ENCODE measurements at regions not wholly inside any gene's neighbourhood (a gene's known extent, or its start where the extent isn't known, plus 50 kb on each side); places are given as distances from the start of the nearest gene placed in this dataset.
A peak's percentile ranks its signal among the peaks of the same experiment; 100 is the strongest.

DNA sequence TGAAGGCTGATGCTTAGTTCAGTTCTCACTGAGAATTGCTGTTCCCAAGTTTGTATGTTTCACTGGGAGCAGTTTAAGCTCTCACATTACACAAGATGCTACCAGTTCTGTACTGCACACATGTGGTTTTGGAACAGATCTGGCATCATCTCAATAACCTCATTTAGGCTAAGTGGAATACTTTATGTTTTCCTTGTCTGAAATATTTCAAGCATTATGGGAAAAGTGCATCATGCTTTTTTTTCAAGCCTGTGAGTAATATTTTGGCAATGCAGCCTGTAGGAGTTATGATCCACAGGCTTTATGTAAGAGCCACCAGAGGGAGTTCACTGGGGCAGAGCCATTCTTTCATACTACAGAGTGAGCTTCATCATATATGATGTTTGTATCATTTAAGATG, 141.5 kb downstream of the OR4C45 start:
- Histone ChIP-seq H3K9me3 (ENCODE audit: control insufficient read depth in 4 of 4, insufficient read depth in 3 of 4, low read length in 3 of 4) (peaks cover 0 to 3% (median 1%) of the 10 kb centered on the region in 4 donors), H3K27ac (ENCODE audit: low read depth in 1 of 2, low read length in 1 of 2) (no peak overlapping the region), H3K27me3 (ENCODE audit: control insufficient read depth in 3 of 3, insufficient read depth in 3 of 3, low read length in 2 of 3) (no peaks in the 10 kb centered on the region), H3K4me1 (ENCODE audit: control insufficient read depth in 5 of 5, insufficient read depth in 5 of 5, low read length in 5 of 5) (no peaks in the 10 kb centered on the region), H3K9ac (ENCODE audit: insufficient read depth in 1 of 2, low read length in 2 of 2) (no peak overlapping the region), H3K36me3 (ENCODE audit: control insufficient read depth in 4 of 4, insufficient read depth in 4 of 4, low read length in 4 of 4) (no peaks in the 10 kb centered on the region), H3K4me3 (no peak overlapping the region)
- TF ChIP-seq CTCF (IDR thresholded peaks at IDR 0.05; ENCODE audit: control extremely low read depth, extremely low read depth) = no peak
- DNase-seq = no peak
- ATAC-seq (ENCODE audit: insufficient read depth, low FRiP score) = peak; percentile 72

- no peaks in the 10 kb centered on the region for H3K36me3 ChIP-seq (ENCODE audit: control insufficient read depth in 4 of 4, insufficient read depth in 4 of 4, low read length in 4 of 4)
- WGBS, 2 donors = 85 to 86% methylated on average over 1 of the region's 1 CpG
- TF ChIP-seq CTCF (IDR thresholded peaks at IDR 0.05; ENCODE audit: control extremely low read depth, extremely low read depth) = no peak
- H3K9me3 ChIP-seq (ENCODE audit: control insufficient read depth in 4 of 4, insufficient read depth in 3 of 4, low read length in 3 of 4) = peaks cover 0 to 3% (median 0%) of the 10 kb centered on the region in 4 donors
- H3K27me3 ChIP-seq (ENCODE audit: control insufficient read depth in 3 of 3, insufficient read depth in 3 of 3, low read length in 2 of 3) = no peaks in the 10 kb centered on the region
- H3K4me1 ChIP-seq (ENCODE audit: control insufficient read depth in 5 of 5, insufficient read depth in 5 of 5, low read length in 5 of 5) = no peaks in the 10 kb centered on the region
- H3K27ac ChIP-seq (ENCODE audit: low read depth in 1 of 2, low read length in 1 of 2) = no peak overlapping the region
- DNase-seq (no peak), ATAC-seq (ENCODE audit: insufficient read depth, low FRiP score) (no peak)
- no peak overlapping the region for H3K4me3 ChIP-seq
- H3K9ac ChIP-seq (ENCODE audit: insufficient read depth in 1 of 2, low read length in 2 of 2) = no peak overlapping the region
Observed at GRCh38 chr11:50174975-50175374, 142.3 kb downstream of the OR4C45 start.

DNA sequence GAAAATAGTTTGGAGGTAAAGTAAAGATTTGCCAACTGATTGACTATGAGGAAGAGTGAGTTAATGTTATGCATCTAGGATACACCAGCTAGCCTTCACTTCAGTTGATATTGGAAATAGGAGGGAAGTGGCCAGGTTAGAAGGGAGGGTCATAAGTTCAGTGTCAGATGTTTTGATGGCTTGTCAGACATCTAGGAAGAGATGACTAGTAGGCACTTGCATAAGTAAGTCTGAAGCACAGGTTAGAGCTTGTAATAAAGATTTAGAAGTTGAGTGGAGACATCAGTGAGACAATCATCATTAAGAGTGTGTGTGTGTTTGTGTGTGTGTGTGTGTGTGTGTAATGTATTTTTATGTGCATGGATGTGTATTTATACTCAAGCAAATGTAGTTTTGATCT, 146.1 kb downstream of the OR4C45 start:
- no peak for DNase-seq
- no peaks in the 10 kb centered on the region for H3K27me3 ChIP-seq (ENCODE audit: control insufficient read depth in 3 of 3, insufficient read depth in 3 of 3, low read length in 2 of 3)
- no peaks in the 10 kb centered on the region for H3K36me3 ChIP-seq (ENCODE audit: control insufficient read depth in 4 of 4, insufficient read depth in 4 of 4, low read length in 4 of 4)
- H3K4me1 ChIP-seq (ENCODE audit: control insufficient read depth in 5 of 5, insufficient read depth in 5 of 5, low read length in 5 of 5) = no peaks in the 10 kb centered on the region
- no peak for ATAC-seq (ENCODE audit: insufficient read depth, low FRiP score)
- no peak overlapping the region for H3K27ac ChIP-seq (ENCODE audit: low read depth in 1 of 2, low read length in 1 of 2)
- H3K9me3 ChIP-seq (ENCODE audit: control insufficient read depth in 4 of 4, insufficient read depth in 3 of 4, low read length in 3 of 4) = peaks cover 0 to 4% (median 2%) of the 10 kb centered on the region in 4 donors
- H3K4me3 ChIP-seq = no peak overlapping the region
- H3K9ac ChIP-seq (ENCODE audit: insufficient read depth in 1 of 2, low read length in 2 of 2) = no peak overlapping the region
- TF ChIP-seq CTCF (IDR thresholded peaks at IDR 0.05; ENCODE audit: control extremely low read depth, extremely low read depth) = no peak

- H3K9ac ChIP-seq (ENCODE audit: insufficient read depth in 1 of 2, low read length in 2 of 2) = no peak overlapping the region
- WGBS, 2 donors = 77 to 79% methylated on average over 2 of the region's 2 CpGs
- peaks cover 0 to 5% (median 2%) of the 10 kb centered on the region in 4 donors for H3K9me3 ChIP-seq (ENCODE audit: control insufficient read depth in 4 of 4, insufficient read depth in 3 of 4, low read length in 3 of 4)
- H3K4me3 ChIP-seq = no peak overlapping the region
- DNase-seq (no peak), ATAC-seq (ENCODE audit: insufficient read depth, low FRiP score) (no peak)
- TF ChIP-seq CTCF (IDR thresholded peaks at IDR 0.05; ENCODE audit: control extremely low read depth, extremely low read depth) = no peak
- no peaks in the 10 kb centered on the region for H3K36me3 ChIP-seq (ENCODE audit: control insufficient read depth in 4 of 4, insufficient read depth in 4 of 4, low read length in 4 of 4)
- H3K27me3 ChIP-seq (ENCODE audit: control insufficient read depth in 3 of 3, insufficient read depth in 3 of 3, low read length in 2 of 3) = no peaks in the 10 kb centered on the region
- no peak overlapping the region for H3K27ac ChIP-seq (ENCODE audit: low read depth in 1 of 2, low read length in 1 of 2)
- H3K4me1 ChIP-seq (ENCODE audit: control insufficient read depth in 5 of 5, insufficient read depth in 5 of 5, low read length in 5 of 5) = no peaks in the 10 kb centered on the region
Observed at GRCh38 chr11:50181334-50181733, 148.7 kb downstream of the OR4C45 start.
